IMR-90 (cell line): ENCODE measurements at regions not wholly inside any gene's neighbourhood (a gene's known extent, or its start where the extent isn't known, plus 50 kb on each side); places are given as distances from the start of the nearest gene placed in this dataset.

Source experiments
- ATAC-seq: fragments of 200-7000 bp; cut with Tn5 transposase; 2 replicates; pipeline ENCODE4 v1.9.1; 2020; ENCODE audit warnings: low read depth, mild to moderate bottlenecking, moderate library complexity
- BruUV-seq: library from RNA; stranded (reverse); fragments of 400-500 nt; replicated peaks from 2 replicates; lab custom pipeline; 2021; lab: Mats Ljungman, UMichigan
- CTCF ChIA-PET: fragments of 300-600 bp; formaldehyde crosslinking; extraction: SDS; loops from one replicate; lab custom pipeline; 2021; ENCODE audit warnings: antibody characterized with exemption; lab: Yijun Ruan, JAX
- POLR2A ChIA-PET: fragments of 300-600 bp; sonication (Branson Sonifier 250); formaldehyde crosslinking; loops from one replicate; lab custom pipeline; 2022; ENCODE audit warnings: antibody characterized with exemption; ENCODE audit not compliant: unreplicated experiment; lab: Charles Lee
- DNase-seq: peaks from one replicate; pipeline ENCODE4 v3.0.0; 2013
- H2AFZ ChIP-seq: replicated peaks from 2 replicates; pipeline ENCODE3; 2013; ENCODE audit warnings: low read length, mild to moderate bottlenecking; ENCODE audit not compliant: poor library complexity
- H2AK5ac ChIP-seq: 2 replicates; pipeline ENCODE4 v1.6.1; 2013; ENCODE audit warnings: low read depth, low read length, inconsistent platforms
- H2AK9ac ChIP-seq: replicated peaks from 2 replicates; pipeline ENCODE3; 2013; ENCODE audit warnings: mild to moderate bottlenecking, low read depth, low read length, moderate library complexity; ENCODE audit not compliant: poor library complexity
- H2BK120ac ChIP-seq: 2 replicates; pipeline ENCODE4 v1.6.1; 2013; ENCODE audit warnings: low read depth, low read length, inconsistent platforms
- H2BK15ac ChIP-seq: 3 replicates; pipeline ENCODE4 v1.6.1; 2013; ENCODE audit warnings: low read depth, low read length, inconsistent platforms
- H2BK20ac ChIP-seq: 2 replicates; pipeline ENCODE4 v1.6.1; 2013; ENCODE audit warnings: low read depth, mild to moderate bottlenecking, inconsistent platforms, low read length, moderate library complexity
- H2BK5ac ChIP-seq: 2 replicates; pipeline ENCODE4 v1.6.1; 2013; ENCODE audit warnings: mild to moderate bottlenecking, low read depth, low read length, inconsistent platforms; ENCODE audit not compliant: poor library complexity, severe bottlenecking
- H3K14ac ChIP-seq: replicated peaks from 2 replicates; pipeline ENCODE4 v1.6.1; 2013; ENCODE audit warnings: low read depth, low read length, inconsistent platforms
- H3K18ac ChIP-seq: 2 replicates; pipeline ENCODE4 v1.6.1; 2013; ENCODE audit warnings: low read depth, low read length, control low read depth
- H3K23ac ChIP-seq: 2 replicates; pipeline ENCODE4 v1.6.1; 2013; ENCODE audit warnings: low read depth, low read length, inconsistent platforms
- H3K27ac ChIP-seq: 2 replicates; pipeline ENCODE4 v1.5.1; 2013; ENCODE audit warnings: mild to moderate bottlenecking, control low read depth, low read length; ENCODE audit not compliant: insufficient read depth
- H3K27me3 ChIP-seq: 2 replicates; pipeline ENCODE4 v1.6.1; 2013; ENCODE audit warnings: low read length; ENCODE audit not compliant: control insufficient read depth, insufficient read depth
- H3K36me3 ChIP-seq: 2 replicates; pipeline ENCODE4 v1.6.1; 2013; ENCODE audit warnings: low read length, mixed read lengths; ENCODE audit not compliant: control insufficient read depth, insufficient read depth
- H3K4ac ChIP-seq: 2 replicates; pipeline ENCODE4 v1.6.1; 2013; ENCODE audit warnings: low read depth, low read length, inconsistent platforms
- H3K4me1 ChIP-seq: 2 replicates; pipeline ENCODE4 v1.6.1; 2013; ENCODE audit warnings: low read length, mixed read lengths; ENCODE audit not compliant: control insufficient read depth, insufficient read depth
- H3K4me2 ChIP-seq: 2 replicates; pipeline ENCODE4 v1.6.1; 2013; ENCODE audit warnings: low read depth, mild to moderate bottlenecking, control low read depth, low read length, moderate library complexity
- H3K4me3 ChIP-seq: 2 replicates; pipeline ENCODE4 v1.5.1; 2013; ENCODE audit warnings: low read depth, mild to moderate bottlenecking, control low read depth, low read length, moderate library complexity; ENCODE audit not compliant: insufficient read depth
- H3K56ac ChIP-seq: 2 replicates; pipeline ENCODE4 v1.6.1; 2013; ENCODE audit warnings: low read length, inconsistent platforms; ENCODE audit not compliant: insufficient read depth; ENCODE audit errors: extremely low read depth
- H3K79me1 ChIP-seq, 2 experiments: 2 replicates each; pipeline ENCODE4 v1.6.1; 2013; ENCODE audit warnings: low read length in 2 of 2, inconsistent platforms in 1 of 2, low read depth in 1 of 2
- H3K9ac ChIP-seq: 2 replicates; pipeline ENCODE4 v1.6.1; 2013; ENCODE audit warnings: low read depth, low read length, control low read depth
- H3K9me1 ChIP-seq: 2 replicates; pipeline ENCODE4 v1.6.1; 2013; ENCODE audit warnings: low read length, inconsistent platforms; ENCODE audit not compliant: insufficient read depth
- H3K9me3 ChIP-seq: 2 replicates; pipeline ENCODE4 v1.6.1; 2013; ENCODE audit warnings: low read length; ENCODE audit not compliant: control insufficient read depth, insufficient read depth
- H4K20me1 ChIP-seq: 2 replicates; pipeline ENCODE4 v1.6.1; 2013; ENCODE audit warnings: low read length, inconsistent platforms; ENCODE audit not compliant: insufficient read depth
- H4K5ac ChIP-seq: 2 replicates; pipeline ENCODE4 v1.6.1; 2013; ENCODE audit warnings: mild to moderate bottlenecking, low read depth, low read length, control low read depth
- H4K8ac ChIP-seq, 2 experiments: 2 replicates each; pipeline ENCODE4 v1.6.1; 2013; ENCODE audit warnings: low read depth in 2 of 2, low read length in 2 of 2, control low read depth in 1 of 2, inconsistent platforms in 1 of 2
- H4K91ac ChIP-seq: 2 replicates; pipeline ENCODE4 v1.6.1; 2013; ENCODE audit warnings: low read depth, low read length, inconsistent platforms; ENCODE audit not compliant: insufficient read depth
- BHLHE40 ChIP-seq: fragments of 150-350 bp; IDR thresholded peaks from 2 replicates; pipeline ENCODE4 v1.6.1; 2016; ENCODE audit warnings: mild to moderate bottlenecking, low read depth, low read length
- CEBPB ChIP-seq: IDR thresholded peaks from 2 replicates; pipeline ENCODE4 v1.6.1; 2012; ENCODE audit warnings: low read depth, low read length, improper control_type of control experiment
- ELK1 ChIP-seq: fragments of 150-350 bp; IDR thresholded peaks from 2 replicates; pipeline ENCODE4 v1.6.1; 2016; ENCODE audit warnings: low read depth, mild to moderate bottlenecking, low read length, moderate library complexity, borderline replicate concordance
- FOS ChIP-seq: fragments of 150-350 bp; IDR thresholded peaks from 2 replicates; pipeline ENCODE4 v1.6.1; 2016; ENCODE audit warnings: low read depth, low read length
- MAFK ChIP-seq: IDR thresholded peaks from 2 replicates; pipeline ENCODE4 v1.6.1; 2012; ENCODE audit warnings: low read depth, low read length, improper control_type of control experiment
- MAZ ChIP-seq: IDR thresholded peaks from 2 replicates; pipeline ENCODE4 v1.6.1; 2012; ENCODE audit warnings: low read depth, mild to moderate bottlenecking, low read length, improper control_type of control experiment, moderate library complexity, borderline replicate concordance
- MXI1 ChIP-seq: IDR thresholded peaks from 2 replicates; pipeline ENCODE4 v1.6.1; 2012; ENCODE audit warnings: low read depth, mild to moderate bottlenecking, low read length, moderate library complexity, borderline replicate concordance
- POLR2A ChIP-seq: IDR thresholded peaks from 2 replicates; pipeline ENCODE4 v1.6.1; 2012; ENCODE audit warnings: mild to moderate bottlenecking, low read depth, low read length
- RAD21 ChIP-seq: IDR thresholded peaks from 2 replicates; pipeline ENCODE4 v1.6.1; 2012; ENCODE audit warnings: low read length, improper control_type of control experiment
- SMC3 ChIP-seq: fragments of 150-350 bp; IDR thresholded peaks from 2 replicates; pipeline ENCODE4 v1.6.1; 2016; ENCODE audit warnings: low read depth, mild to moderate bottlenecking, antibody characterized with exemption, low read length, moderate library complexity
- WGBS, 2 experiments: methylation state at CpG; one replicate each; pipeline versions ENCODE4 v1.1.5 to v1.1.7; 2013; ENCODE audit warnings: missing lambda C conversion rate in 2 of 2; ENCODE audit not compliant: insufficient read length in 1 of 2; ENCODE audit errors: extremely low coverage in 2 of 2; 5-methylcytosine and 5-hydroxymethylcytosine counted together
- dilution Hi-C: fragments of 300-500 bp; cut with HindIII; formaldehyde crosslinking; loops from one replicate; pipeline ENCODE4 v1.14.3; 2018; ENCODE audit warnings: low sequenced_read_pairs; ENCODE audit not compliant: unreplicated experiment
- in situ Hi-C: fragments of 300-500 bp; cut with MboI; formaldehyde crosslinking; loops from 3 replicates; pipeline ENCODE4 v1.14.3; 2019; ENCODE audit warnings: low sequenced_read_pairs, inconsistent platforms, mixed read lengths
- intact Hi-C: fragments of 100-400 bp; cut with micrococcal nuclease; formaldehyde crosslinking; loops from 2 replicates; pipeline ENCODE4 v1.10.0; 2022

- no peak overlapping the region for H3K4me2 ChIP-seq
- no TSS peak for BruUV-seq
- no peaks in the 10 kb centered on the region for H3K79me1 ChIP-seq
- H2BK20ac ChIP-seq, result no peak overlapping the region
- TF ChIP-seq FOS (no peak), ELK1 (no peak), RAD21 (no peak), SMC3 (no peak), MXI1 (no peak), MAFK (no peak), POLR2A (no peak), BHLHE40 (no peak), CEBPB (no peak), MAZ (no peak)
- no peaks in the 10 kb centered on the region for H4K20me1 ChIP-seq
- H2AK9ac ChIP-seq, result no peak overlapping the region
- no peak overlapping the region for H2BK120ac ChIP-seq
- H3K18ac ChIP-seq, result no peak overlapping the region
- no peak overlapping the region for H4K8ac ChIP-seq
- H3K9me1 ChIP-seq, result no peaks in the 10 kb centered on the region
- CTCF ChIA-PET, result interaction anchor here (0.6 kb wide), 1 partner anchor 273 kb away, joined by 3 read pairs; no protein-coding TSS in a partner anchor
- POLR2A ChIA-PET, result no interaction called here
- H3K27me3 ChIP-seq, result peaks cover 2% of the 10 kb centered on the region; the same call in 1 of the 2 replicates
- no peak overlapping the region for H4K91ac ChIP-seq
- no peak overlapping the region for H3K4ac ChIP-seq
- H3K36me3 ChIP-seq, result no peaks in the 10 kb centered on the region
- no peak overlapping the region for H2BK15ac ChIP-seq
- in situ Hi-C loops (no loop called here), intact Hi-C loops (no loop called here), dilution Hi-C loops (no loop called here)
- ATAC-seq (no peak), DNase-seq (no peak)
- H3K27ac ChIP-seq, result no peak overlapping the region
- no peak overlapping the region for H2BK5ac ChIP-seq
- H3K4me1 ChIP-seq, result no peaks in the 10 kb centered on the region
- H3K23ac ChIP-seq, result no peak overlapping the region
- no peaks in the 10 kb centered on the region for H3K9me3 ChIP-seq
- H3K9ac ChIP-seq, result no peak overlapping the region
- no peak overlapping the region for H2AFZ ChIP-seq
- no peak overlapping the region for H3K4me3 ChIP-seq
- no peak overlapping the region for H2AK5ac ChIP-seq
- no peak overlapping the region for H4K5ac ChIP-seq
- H3K56ac ChIP-seq, result no peak overlapping the region
- no peak overlapping the region for H3K14ac ChIP-seq
- whole genome bisulfite sequencing, 2 experiments, result 94% methylated on average over 2 of the region's 5 CpGs; no CpG with 5 or more reads in 1 of the 2 experiments
These were observed 241.2 kb downstream of the TFAP2C start for GRCh38 chr20:56870271-56870670.
